ENCODE measurements at regions not wholly inside any gene's neighbourhood (a gene's known extent, or its start where the extent isn't known, plus 50 kb on each side); places are given as distances from the start of the nearest gene placed in this dataset.
"Not testable (repeated sequence)": the region's sequence is repeated elsewhere in the genome, so short reads cannot be mapped to it uniquely, and the experiment has no call there.

- Mint-ChIP-seq H3K27ac (no peak overlapping the region), H3K4me1 (ENCODE audit: low read depth) (no peaks in the 10 kb centered on the region), H3K9me3 (ENCODE audit: low read depth) (no peaks in the 10 kb centered on the region), H3K4me3 (ENCODE audit: low read depth) (no peak overlapping the region), H3K36me3 (ENCODE audit: insufficient read depth) (no peaks in the 10 kb centered on the region), H3K27me3 (no peaks in the 10 kb centered on the region)
- DNase-seq (ENCODE audit: low spot score, unreplicated experiment) = no peak
- TF ChIP-seq CTCF (IDR thresholded peaks at IDR 0.05; ENCODE audit: unreplicated experiment) = no peak
Measured at GRCh38 chr4:52431869-52432268, 227.2 kb downstream of the USP46 start.

- not testable (repeated sequence) for H3K9me3 Mint-ChIP-seq (ENCODE audit: low read depth); H3K4me3 Mint-ChIP-seq (ENCODE audit: low read depth); DNase-seq (ENCODE audit: low spot score, unreplicated experiment); H3K27ac Mint-ChIP-seq; H3K4me1 Mint-ChIP-seq (ENCODE audit: low read depth); H3K27me3 Mint-ChIP-seq; H3K36me3 Mint-ChIP-seq (ENCODE audit: insufficient read depth)
Measured at GRCh38 chr4:52442524-52442923, 216.6 kb downstream of the USP46 start.

DNA sequence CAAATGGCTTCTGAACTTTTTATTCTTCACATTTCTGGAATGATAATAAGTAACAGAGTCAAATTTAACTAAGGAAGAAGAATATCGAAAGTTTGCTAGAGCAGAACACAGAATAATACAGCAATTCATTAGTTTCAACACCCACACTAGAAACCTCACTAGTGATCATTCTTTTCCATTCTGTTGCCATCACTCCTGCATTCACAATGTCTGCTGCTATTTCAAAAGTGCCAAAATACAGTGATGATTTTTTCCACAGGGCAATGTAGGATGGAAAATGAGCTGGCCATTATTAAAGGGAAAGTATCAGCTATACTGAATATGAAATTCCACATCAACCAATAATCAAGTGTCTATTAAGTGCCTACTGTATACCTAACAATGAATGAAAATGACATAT, 186.7 kb downstream of the USP46 start:
- DNase-seq (ENCODE audit: low spot score, unreplicated experiment) = no peak
- Mint-ChIP-seq H3K27me3 (peaks cover 2% of the 10 kb centered on the region), H3K36me3 (ENCODE audit: insufficient read depth) (no peaks in the 10 kb centered on the region), H3K9me3 (ENCODE audit: low read depth) (no peaks in the 10 kb centered on the region), H3K4me3 (ENCODE audit: low read depth) (no peak overlapping the region), H3K4me1 (ENCODE audit: low read depth) (no peaks in the 10 kb centered on the region), H3K27ac (no peak overlapping the region)
- no peak for TF ChIP-seq CTCF (IDR thresholded peaks at IDR 0.05; ENCODE audit: unreplicated experiment)

GRCh38 chr4:52477191-52477780, 181.8 kb downstream of the USP46 start:
- no peaks in the 10 kb centered on the region for H3K36me3 Mint-ChIP-seq (ENCODE audit: insufficient read depth)

DNA sequence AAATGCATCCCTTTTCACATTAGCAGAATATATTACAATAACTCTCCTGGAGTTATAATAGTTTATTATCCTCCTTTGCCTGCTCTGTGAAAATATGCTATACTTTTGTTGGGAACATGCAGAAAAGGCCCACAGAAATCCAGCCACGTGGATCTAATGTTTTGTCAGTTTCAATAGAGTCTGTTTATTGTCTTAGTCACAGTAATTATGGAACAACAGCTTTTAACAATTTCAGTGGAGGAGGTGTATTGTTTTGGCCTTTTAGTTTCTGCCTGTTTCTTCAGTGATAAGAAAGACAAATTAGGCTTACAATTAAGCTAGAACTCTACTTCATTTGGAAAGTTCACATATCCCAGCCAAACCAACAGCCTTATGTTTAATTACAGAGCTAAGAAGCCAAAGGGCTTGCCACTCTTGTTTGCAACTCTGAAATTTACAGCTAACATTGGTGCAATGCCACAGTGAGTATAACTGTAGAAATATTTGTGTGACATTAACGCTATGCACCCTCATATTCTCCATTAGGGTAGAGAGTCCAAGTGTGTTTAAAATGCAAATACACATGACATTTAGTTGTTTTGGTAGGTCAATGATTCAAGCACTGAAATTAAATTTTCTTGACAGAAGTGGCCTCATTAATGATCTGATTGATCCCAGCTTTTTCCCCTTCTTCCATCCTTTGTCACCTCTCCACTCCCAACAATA, 175.8 kb downstream of the USP46 start:
- Mint-ChIP-seq H3K4me3 (ENCODE audit: low read depth) (no peak overlapping the region), H3K9me3 (ENCODE audit: low read depth) (no peaks in the 10 kb centered on the region), H3K27me3 (no peaks in the 10 kb centered on the region), H3K27ac (no peak overlapping the region), H3K4me1 (ENCODE audit: low read depth) (no peaks in the 10 kb centered on the region), H3K36me3 (ENCODE audit: insufficient read depth) (no peaks in the 10 kb centered on the region)
- no peak for TF ChIP-seq CTCF (IDR thresholded peaks at IDR 0.05; ENCODE audit: unreplicated experiment)
- DNase-seq (ENCODE audit: low spot score, unreplicated experiment) = no peak

More at GRCh38 chr4:52477191-52477780, 181.8 kb downstream of the USP46 start:
- no peak overlapping the region for H3K4me3 Mint-ChIP-seq (ENCODE audit: low read depth)
- H3K27ac Mint-ChIP-seq = no peak overlapping the region
- TF ChIP-seq CTCF (IDR thresholded peaks at IDR 0.05; ENCODE audit: unreplicated experiment) = no peak
- DNase-seq (ENCODE audit: low spot score, unreplicated experiment) = no peak
- no peaks in the 10 kb centered on the region for H3K9me3 Mint-ChIP-seq (ENCODE audit: low read depth)
- no peaks in the 10 kb centered on the region for H3K27me3 Mint-ChIP-seq
- no peaks in the 10 kb centered on the region for H3K4me1 Mint-ChIP-seq (ENCODE audit: low read depth)

DNA sequence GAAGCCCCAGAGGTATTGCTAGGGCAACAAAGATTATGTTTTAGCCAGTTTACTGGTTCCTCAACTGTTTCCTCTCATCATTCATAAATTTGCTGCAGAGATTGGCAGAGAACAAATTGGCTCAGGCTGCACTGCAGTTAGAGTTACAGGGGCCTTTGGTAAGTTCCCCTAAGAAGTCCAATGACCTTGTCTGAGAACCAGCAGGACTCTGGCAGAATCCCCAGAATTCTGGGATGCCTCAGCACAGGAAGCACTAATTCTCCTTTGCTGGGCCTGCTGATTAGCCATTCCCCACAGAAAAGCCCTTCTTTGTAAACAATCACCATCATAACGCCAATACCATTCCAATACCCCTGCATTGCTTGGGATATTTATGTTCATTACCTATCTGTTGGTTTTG, 151.3 kb downstream of the USP46 start:
- no peak overlapping the region for H3K4me3 Mint-ChIP-seq (ENCODE audit: low read depth)
- no peak overlapping the region for H3K27ac Mint-ChIP-seq
- DNase-seq (ENCODE audit: low spot score, unreplicated experiment) = no peak
- peaks cover 3% of the 10 kb centered on the region for H3K9me3 Mint-ChIP-seq (ENCODE audit: low read depth)
- no peak for TF ChIP-seq CTCF (IDR thresholded peaks at IDR 0.05; ENCODE audit: unreplicated experiment)
- H3K36me3 Mint-ChIP-seq (ENCODE audit: insufficient read depth) = no peaks in the 10 kb centered on the region
- H3K27me3 Mint-ChIP-seq = peaks cover 3% of the 10 kb centered on the region
- H3K4me1 Mint-ChIP-seq (ENCODE audit: low read depth) = peaks cover 6% of the 10 kb centered on the region

All from progenitor cell of endocrine pancreas (in vitro differentiated cells).